Stimulated activated naive CD8-positive, alpha-beta T cell treated with anti-CD3 and anti-CD28 coated beads, Interleukin-15, Interleukin-2, amounts not matched to agents 100 U/mL and 50 U/mL, for 24 hours (primary cell): ENCODE measurements at regions not wholly inside any gene's neighbourhood (a gene's known extent, or its start where the extent isn't known, plus 50 kb on each side); places are given as distances from the start of the nearest gene placed in this dataset.
A peak's percentile ranks its signal among the peaks of the same experiment; 100 is the strongest.

Experiments
- ATAC-seq: fragments of 150-1000 bp; cut with Tn5 transposase; one replicate; pipeline ENCODE4 v1.10.0; 2021
- DNase-seq: peaks from one replicate; pipeline ENCODE4 v3.0.0; 2021

DNA sequence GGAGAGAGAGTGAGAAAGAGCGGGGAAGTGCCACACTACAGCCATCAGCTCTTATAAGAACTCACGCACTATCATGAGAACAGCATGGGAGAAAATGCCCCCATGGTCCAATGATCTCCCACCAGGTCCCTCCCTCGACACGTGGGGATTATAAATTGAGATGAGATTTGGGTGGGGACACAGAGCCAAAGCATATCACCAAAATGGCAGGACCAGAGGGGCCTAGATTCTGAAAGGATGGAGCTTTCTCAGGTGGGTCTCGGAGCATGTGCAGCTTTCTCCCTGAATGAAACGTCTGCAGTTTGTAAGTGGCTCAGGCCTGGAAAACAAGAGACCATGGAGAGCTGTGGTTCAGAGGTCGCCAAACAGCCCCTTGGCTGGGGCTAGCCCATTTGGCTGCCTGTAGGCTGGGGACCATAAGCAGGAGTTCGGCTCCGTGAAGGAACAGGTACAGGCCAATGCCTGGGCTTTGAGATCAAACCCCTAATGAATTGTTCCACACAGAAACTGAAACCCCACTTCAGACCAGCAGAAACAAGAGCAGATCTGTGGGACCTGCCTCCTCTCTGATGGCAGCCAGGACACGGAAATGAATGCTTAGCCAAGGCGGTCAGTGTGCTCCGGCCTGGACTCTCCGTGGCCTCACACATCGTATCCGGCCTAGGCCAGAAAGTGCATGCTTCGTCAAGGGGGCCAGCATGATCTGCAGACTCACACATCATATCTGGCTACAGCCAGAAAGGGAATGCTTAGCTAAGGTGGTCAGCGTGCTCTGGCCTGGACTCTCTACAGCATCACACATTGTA lies 111.2 kb upstream of the TMEM18 start:
- no peak for ATAC-seq

DNA sequence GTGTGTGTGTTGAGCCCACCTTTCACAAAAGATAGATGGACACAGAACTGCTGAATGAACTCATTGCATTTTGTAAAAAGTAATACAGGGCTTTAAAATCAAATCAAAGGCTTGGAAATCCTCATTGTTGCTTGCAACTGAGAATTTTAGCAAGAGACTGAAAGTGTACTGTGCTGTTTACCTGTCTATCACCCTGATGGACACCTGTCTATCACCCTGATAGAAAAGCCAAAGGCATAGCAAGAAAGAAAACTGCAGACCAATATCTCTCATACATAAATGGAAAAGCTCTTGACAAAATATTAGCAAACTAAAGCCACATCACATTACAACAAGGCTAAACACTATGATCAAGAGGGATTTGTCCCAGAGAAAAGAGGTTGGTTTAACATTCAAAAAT lies 107.5 kb upstream of the TMEM18 start:
- no peak for ATAC-seq
- no peak for DNase-seq

More for the DNA sequence above, 111.2 kb upstream of the TMEM18 start:
- no peak for DNase-seq

DNA sequence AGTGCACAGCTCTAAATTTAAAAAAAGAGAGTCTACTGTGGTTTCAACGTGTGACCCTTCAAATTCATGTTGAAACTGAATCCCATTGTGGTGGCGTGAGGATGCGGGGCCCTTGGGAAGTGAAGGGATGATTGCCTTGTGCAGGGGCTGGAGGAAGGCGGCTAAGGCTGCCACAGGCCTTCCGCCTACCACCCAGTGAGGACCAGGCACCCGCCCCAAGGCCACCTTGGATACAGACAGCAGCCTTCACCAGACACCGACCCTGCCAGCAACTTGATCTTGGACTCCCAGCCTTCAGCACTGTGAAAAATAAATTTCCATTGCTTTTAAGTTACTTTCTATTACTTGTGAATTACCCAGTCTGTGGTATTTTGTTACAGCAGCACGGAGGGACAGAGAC lies 103.4 kb upstream of the TMEM18 start:
- DNase-seq (no peak), ATAC-seq (no peak)

DNA sequence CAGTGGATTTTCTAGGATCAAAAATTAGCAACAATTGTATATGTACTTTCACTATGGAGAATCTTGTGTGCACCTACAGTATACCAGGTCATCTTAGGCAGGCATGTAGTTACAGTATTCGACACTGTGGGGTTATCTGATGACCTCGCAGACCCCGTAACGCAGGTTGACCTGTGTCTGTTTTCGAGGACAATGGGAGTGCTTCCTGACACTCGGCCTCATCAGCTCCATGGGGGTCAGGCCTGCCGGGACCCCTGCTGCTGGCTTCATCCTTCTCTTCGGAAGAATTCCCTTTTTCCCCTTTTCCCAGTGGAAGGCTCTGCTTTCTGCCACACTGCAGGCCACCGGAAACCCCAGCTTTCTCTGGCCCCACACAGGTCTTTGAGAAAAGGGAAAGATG lies 102.8 kb upstream of the TMEM18 start:
- ATAC-seq (no peak), DNase-seq (no peak)

DNA sequence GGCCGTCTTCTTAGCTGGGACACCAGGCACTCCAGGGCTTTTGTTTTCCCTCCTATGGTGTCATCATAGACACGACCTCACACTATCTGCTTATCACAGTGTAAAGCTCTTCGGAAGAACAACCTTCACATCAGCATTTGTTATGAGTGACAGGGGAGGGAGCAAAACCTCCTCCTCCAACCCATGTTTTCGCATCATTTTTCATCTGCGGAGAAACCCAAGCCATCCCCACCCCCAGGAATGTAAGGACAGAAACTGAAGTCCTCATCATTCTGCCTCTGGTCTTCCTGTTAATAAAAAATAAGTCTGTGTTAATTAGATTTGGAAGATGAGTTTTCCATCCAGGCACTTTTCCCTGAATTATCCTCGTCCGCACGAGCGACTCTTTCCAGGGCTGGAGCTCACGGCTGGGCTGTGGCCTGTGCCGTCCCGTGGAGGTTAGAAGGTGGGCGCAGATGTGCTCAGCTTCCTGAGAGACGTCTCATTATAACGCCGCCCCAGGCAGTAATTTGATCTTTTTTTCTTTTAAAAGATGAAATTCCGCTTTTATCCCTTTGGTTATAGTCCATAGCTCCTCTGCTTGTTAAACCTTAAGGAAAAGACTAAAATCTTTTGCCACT lies 101.6 kb upstream of the TMEM18 start:
- no peak for ATAC-seq
- DNase-seq = no peak

DNA sequence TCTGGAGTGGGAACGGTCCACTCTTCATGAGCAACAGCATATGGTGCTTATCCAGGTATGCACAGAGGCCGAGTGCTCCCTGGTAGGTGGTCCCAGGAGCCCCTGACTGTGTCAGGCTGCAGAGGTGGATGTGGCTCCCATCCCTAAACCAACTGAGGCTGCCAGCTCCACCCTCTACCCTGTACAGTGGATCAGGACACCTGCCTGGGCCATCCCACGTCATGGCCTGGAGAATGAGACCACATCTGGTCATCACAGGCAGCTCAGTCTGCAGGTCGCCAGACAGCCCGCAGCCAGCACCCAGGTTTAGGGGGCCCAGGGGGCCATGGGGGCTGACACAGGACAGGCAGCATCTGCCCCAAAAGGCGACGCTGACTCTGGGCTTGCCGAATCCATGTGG lies 100.3 kb upstream of the TMEM18 start:
- DNase-seq (no peak), ATAC-seq (no peak)

DNA sequence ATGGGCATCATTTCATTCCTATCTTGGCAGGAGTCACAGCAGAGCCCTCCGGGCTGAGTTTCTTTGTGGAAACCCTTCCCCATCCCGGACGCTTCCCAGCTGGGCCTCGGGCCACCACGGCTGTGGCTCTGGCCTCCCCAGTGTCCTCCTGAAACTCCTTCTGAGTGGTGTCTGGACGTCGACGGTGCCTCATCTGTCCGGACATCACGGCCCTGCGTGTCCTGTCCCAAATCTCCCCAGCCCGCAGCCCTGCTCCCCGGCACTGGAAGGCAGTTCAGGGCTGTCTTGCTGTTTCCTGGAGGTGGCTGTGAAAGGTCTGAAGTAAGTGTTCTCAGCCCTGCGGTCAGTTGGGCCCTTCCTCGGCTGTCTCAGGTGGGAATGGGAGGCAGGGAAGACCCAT lies 99.8 kb upstream of the TMEM18 start:
- DNase-seq (no peak), ATAC-seq (no peak)

DNA sequence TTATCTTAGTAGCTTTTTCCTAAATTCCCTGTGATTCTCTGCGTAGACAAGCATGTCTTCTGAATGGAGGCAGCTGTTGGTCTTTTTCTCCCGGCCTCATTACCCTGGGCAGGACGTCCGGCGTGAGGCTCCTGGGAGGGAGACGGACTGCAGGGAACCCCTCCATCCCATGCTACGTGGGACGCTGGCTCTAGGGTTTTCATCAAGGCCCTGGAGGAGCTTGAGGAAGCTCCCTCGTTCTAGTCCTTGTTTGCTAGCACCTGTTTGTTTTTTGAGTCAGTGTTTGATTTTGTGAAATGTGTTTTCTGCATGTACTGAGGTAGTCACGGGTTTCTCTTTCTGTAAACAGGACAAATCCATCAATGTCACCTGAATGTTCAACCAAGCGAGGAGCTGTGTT lies 99.3 kb upstream of the TMEM18 start:
- DNase-seq = no peak
- no peak for ATAC-seq

DNA sequence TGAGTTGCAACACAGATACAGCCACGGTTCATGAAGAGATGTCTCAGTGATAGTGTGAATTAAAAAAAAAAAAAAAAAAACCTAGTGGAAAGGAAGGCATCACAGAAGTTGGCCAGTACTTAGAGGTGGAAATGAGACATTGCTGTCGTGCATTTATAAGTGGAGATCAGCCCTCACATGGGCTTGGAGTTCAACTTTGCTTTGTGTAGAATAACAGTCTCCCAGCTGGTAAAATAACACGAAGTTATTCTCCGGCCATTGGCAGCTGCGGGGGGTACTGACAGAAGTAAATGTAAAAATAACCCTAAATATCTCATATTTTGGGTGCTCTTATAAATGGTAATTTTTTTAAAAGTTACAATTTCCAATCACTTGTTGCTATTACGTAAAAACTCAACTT lies 98.8 kb upstream of the TMEM18 start:
- ATAC-seq = no peak

DNA sequence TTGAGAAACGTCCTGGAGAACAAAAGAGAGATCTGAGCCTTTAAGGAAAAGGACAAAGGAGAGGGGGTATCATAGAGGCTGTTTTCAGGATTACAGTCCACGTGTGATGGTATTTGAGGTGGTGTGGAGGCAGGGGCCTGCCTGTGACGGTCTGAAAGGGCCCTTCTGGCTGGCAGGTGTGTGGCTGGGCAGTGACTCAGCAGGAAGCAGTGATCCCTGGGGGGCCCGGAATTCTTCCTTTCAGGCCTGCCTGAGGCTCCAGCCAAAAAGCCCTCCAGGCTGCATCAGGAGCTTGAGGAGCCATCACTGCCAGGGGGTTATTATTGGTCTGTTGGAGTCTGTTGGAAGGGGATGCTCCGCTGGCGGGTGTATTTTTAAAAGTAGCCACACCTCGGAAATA lies 97.2 kb upstream of the TMEM18 start:
- ATAC-seq (no peak), DNase-seq (no peak)

More for the DNA sequence above, 98.8 kb upstream of the TMEM18 start:
- no peak for DNase-seq

DNA sequence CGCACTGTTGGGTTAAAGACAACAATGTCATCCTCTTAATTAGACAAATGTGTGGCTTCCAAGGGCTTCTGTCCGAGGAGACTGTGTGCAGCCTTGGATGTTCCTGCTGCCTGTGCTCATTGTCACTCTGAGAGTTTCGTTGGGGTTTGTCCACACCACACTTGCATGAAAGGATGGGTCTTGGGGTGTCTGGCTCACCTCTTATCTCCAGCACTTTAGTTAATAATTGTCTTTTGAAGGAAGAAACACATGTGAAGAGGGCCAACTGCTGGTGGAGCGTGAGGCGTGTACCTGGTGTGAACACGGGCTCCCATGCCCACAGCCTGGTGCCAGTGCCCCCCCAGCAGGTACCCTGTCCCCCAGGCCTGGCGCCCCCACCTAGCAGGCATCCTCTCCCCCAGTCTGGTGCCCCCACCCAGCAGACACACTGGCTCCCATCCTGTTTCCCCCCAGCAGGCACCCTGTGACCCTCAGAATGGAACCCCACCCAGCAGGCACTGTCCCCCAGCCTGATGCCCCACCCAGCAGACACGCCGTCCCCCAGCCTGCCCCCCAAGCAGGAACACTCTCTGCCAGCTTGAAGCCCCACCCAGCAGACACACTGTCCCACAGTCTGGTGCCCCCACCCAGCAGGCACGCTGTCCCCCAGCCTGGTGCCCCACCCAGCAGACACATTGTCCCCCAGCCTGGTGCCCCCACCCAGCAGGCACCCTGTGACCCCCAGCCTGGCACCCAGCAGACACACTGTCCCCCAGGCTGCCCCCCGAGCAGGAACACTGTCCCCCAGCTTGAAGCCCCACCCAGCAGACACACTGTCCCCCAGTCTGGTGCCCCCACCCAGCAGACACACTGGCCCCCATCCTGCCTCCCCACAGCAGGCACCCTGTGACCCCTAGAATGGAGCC lies 96.3 kb upstream of the TMEM18 start:
- ATAC-seq (no peak), DNase-seq (no peak)

DNA sequence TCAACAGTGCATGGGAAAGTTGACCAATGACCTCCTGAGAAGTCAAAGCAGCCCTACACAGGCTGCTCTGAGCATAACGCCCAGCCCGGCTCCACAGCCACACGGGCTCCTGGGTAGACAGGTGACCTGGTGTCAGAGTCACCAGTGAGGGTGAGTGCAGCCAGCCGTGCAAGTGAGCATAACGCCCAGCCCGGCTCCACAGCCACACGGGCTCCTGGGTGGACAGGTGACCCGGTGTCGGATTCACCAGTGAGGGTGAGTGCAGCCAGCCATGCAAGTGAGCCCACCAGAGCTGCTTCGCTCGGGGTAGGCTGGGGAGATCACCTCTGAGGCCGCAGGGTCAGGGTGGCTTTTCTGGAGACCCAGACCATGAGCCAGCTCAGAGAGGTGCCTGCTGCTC lies 94.3 kb upstream of the TMEM18 start:
- DNase-seq (no peak), ATAC-seq (no peak)

DNA sequence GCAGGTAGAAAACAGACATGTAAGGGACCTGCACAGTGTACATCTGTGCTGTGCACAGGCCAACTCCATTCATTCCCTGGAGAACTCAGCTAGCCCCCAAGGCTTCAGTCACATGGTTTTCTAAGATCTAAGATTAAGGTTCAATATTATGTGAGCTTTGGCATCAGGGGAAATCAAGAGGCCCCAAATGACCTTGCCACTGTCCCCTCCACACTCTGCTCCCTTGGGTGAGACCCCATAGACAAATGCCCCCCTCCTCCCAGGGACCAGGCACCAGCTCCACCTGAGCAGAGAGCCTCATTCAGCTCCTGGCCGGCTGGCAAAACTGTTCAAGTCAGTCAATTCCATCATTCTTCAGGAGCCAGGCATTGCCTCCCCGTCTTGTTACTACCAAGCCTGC lies 93.6 kb upstream of the TMEM18 start:
- ATAC-seq (no peak), DNase-seq (no peak)

DNA sequence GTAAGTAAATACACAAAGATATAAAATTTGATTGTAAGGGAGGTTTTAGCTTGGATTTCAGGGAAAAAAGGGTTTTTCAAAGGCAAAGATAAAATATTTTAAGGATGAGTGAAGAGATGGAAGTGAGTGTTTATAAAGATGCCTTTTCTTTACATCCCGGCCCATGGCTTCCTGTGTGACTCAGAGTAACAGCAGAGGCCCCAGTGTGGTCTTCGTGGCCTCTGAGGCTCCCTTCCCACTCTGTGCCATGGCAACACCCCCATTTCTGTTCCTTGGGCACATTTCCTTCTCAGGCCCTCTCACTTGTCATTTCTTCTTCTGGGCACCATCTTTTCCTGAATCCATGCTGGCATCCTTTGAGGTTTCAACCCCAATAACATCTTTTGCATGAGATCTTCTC lies 92.6 kb upstream of the TMEM18 start:
- DNase-seq (peak; percentile 16), ATAC-seq (peak; percentile 50)

DNA sequence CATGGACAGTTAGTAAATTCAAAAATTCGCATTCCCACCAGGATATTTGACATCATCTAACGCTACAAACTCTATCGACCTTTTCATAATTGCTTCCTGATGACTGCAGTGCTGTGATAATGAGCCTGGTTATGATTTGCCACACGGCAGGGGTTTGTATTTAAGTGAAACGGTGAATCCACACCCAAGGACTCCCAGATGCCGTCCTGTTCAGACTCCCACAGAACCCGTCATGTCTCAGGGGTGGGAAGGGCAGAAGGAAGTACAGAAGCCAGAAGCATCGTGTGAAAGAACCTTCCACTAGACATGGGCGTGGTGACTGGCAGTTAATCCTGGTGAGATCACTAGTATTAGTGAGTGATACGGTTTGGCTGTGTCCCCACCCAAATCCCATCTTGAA lies 91.2 kb upstream of the TMEM18 start:
- DNase-seq (no peak), ATAC-seq (no peak)

DNA sequence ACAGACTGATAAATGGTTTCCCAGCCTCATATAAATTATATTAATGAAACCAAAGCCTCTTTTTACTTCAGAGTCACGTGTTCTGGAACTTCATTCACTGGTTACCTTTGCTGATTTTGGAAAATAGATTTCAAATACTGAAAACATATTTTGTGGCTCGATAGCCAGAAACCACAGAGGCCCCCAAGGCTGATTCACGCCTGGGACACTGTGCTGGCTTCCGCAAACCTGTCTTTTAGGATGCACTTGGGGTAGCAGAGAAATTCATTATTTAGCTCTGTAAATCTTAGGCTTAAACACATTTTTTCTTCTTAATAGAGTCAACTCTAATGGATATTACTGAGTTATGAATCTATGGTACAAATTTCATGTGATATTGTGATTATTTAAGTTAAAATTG lies 90.7 kb upstream of the TMEM18 start:
- ATAC-seq (no peak), DNase-seq (no peak)

DNA sequence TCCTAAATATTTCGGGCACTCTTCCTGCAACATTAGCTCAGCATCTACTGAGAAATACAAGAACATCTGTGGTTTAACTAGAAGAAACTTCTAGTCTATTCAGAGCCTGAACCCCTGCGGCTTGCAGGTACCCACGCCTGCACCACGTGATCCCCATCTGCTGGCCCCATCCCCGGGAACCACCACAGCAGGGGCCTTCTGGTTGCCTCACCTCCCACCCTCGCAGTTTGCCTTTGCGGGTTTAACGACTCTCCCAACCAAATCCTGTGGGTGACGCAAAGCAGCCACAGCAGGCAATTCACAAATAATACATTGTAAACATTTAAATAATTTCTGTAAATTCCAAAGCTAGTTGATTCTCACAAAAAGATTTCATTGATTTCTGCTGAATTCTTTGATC lies 90.2 kb upstream of the TMEM18 start:
- ATAC-seq (peak; percentile 48), DNase-seq (peak; percentile 45)

DNA sequence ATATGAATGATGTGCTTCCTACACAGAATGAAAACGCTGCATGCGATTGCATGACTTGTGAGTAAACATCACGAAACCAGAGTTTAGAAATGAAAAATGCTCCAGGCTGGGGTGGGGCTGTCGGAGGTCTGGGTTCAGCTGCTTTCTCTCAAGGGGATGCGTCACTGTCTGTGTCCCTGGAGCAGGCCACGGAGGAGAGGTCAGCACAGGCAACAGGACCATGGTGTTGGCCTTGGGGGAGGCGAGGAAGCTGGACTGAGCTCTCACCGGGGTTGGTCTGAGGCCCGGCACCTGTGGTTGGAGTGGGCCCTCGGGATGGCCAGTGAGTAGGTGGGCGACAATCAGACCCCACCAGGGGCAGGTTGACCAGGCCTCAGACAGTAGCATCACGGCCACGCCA lies 89.0 kb upstream of the TMEM18 start:
- ATAC-seq = no peak
- no peak for DNase-seq

DNA sequence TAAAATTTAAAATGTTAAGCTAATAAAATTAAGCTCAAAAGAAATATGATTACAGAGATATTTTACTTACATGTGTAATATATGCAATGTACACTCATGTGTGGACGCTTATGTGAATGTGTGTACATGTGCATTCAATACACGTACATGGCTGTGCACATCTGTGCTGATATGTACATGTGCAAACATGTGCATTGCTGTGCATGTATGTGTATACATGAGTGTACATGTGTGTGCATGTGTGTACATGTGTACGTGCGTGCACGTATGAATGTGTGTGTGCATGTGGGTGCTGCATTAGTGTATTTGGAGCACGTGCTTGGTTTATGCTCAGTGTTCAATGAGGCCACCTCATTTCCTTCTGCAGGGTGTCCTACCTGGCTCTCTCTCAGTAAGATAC lies 88.2 kb upstream of the TMEM18 start:
- no peak for DNase-seq
- no peak for ATAC-seq

DNA sequence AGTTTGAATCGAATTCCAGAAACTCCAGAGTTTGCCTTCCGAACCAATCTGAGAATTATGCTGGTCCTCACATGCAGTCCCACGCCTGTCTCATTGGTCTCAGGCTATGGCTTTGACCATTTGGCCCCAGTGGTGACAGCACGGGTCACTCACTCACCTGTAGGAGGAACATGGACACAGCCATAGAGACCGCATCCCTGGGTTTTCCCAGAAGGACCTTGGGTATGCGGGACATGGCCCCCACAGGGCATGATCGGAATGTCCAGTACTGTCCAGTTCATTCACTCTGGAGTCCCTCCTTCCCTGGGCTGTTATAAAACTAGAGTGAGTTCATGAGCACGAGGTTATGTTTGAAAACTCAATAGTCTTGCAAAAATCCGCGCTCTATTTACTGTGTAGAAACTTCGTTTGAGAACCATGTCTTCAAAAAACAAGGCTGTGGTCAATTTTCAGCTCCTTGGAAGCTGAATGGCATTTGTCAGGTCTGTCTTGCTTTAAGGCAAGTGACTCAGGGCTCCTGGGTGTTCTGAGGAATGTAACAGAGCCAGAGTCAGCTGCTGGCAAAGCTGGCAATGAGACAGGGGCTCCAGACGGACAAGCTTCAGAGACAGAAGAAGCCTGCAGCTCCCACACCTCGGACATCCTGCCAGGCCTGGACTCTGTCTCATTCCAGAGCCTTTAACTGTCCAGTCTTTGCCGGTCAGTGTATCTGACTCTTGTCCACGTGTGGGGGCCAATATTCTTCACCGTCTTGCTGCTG lies 86.7 kb upstream of the TMEM18 start:
- DNase-seq (no peak), ATAC-seq (no peak)

DNA sequence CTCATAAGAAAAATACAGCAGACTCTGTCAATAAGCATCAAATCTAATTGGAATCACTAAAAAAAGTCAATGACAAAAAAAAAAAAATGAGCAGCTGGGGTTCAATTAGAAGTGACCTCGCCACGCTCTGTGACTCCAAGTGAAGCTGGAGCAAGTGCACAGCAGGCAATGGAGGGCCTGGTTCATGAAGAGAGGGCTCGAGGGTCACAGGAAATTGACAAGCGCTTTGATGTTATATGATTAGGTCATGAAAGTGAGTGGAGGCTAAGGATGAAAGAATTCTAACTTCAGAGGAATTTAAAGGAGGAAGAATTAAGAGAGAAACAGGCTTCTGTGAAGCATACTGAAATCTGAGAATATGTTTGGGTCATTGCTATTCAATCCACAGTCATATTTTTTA lies 85.4 kb upstream of the TMEM18 start:
- DNase-seq = no peak
- ATAC-seq = no peak

DNA sequence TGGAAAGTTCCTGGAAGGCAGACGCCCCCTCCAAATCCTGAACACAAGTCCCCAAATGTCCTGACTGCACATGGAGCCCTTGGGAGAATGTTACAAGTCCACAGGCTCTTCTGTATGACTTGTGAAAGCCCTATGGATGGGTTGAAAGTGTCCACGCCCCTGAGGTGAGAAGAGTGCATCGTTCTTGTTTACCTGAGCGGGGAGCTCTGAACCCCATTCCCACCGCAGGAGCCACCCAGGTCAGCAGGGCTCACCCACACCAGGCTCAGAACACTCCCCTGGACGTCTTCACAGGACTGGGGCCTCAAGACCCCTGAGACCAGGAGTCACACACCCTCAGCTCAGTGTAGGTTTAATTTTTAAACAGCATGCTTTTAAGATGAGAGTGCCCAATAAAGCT lies 84.2 kb upstream of the TMEM18 start:
- DNase-seq (no peak), ATAC-seq (no peak)
